ENCODE measurements at regions not wholly inside any gene's neighbourhood (a gene's known extent, or its start where the extent isn't known, plus 50 kb on each side); places are given as distances from the start of the nearest gene placed in this dataset.

- no peak for DNase-seq (ENCODE audit: low spot score)
Measured at GRCh38 chr12:126772171-126772864, 1494.7 kb upstream of the TMEM132C start.

GRCh38 chr12:126773012-126773411, 1494.0 kb upstream of the TMEM132C start:
- no peak for DNase-seq (ENCODE audit: low spot score)

GRCh38 chr12:126773491-126773890, 1493.5 kb upstream of the TMEM132C start:
- DNase-seq (ENCODE audit: low spot score): no peak

- no peak for DNase-seq (ENCODE audit: low spot score)
Measured at GRCh38 chr12:126776026-126776655, 1490.8 kb upstream of the TMEM132C start.

GRCh38 chr12:126780343-126780742, 1486.6 kb upstream of the TMEM132C start:
- no peak for DNase-seq (ENCODE audit: low spot score)

GRCh38 chr12:126781593-126781992, 1485.4 kb upstream of the TMEM132C start:
- no peak for DNase-seq (ENCODE audit: low spot score)

GRCh38 chr12:126782083-126782482, 1484.9 kb upstream of the TMEM132C start:
- no peak for DNase-seq (ENCODE audit: low spot score)

- DNase-seq (ENCODE audit: low spot score): peak; percentile 0
Measured at GRCh38 chr12:126784328-126784921, 1482.5 kb upstream of the TMEM132C start.

GRCh38 chr12:126789963-126790362, 1477.0 kb upstream of the TMEM132C start:
- DNase-seq (ENCODE audit: low spot score): no peak

- DNase-seq (ENCODE audit: low spot score): no peak
Measured at GRCh38 chr12:126791122-126791521, 1475.8 kb upstream of the TMEM132C start.

- DNase-seq (ENCODE audit: low spot score): no peak
Measured at GRCh38 chr12:126792411-126792810, 1474.6 kb upstream of the TMEM132C start.

- DNase-seq (ENCODE audit: low spot score): no peak
Measured at GRCh38 chr12:126797525-126797924, 1469.4 kb upstream of the TMEM132C start.

GRCh38 chr12:126798449-126798848, 1468.5 kb upstream of the TMEM132C start:
- DNase-seq (ENCODE audit: low spot score): no peak

GRCh38 chr12:126807312-126807865, 1459.6 kb upstream of the TMEM132C start:
- DNase-seq (ENCODE audit: low spot score): no peak

GRCh38 chr12:126811391-126811790, 1455.6 kb upstream of the TMEM132C start:
- no peak for DNase-seq (ENCODE audit: low spot score)

GRCh38 chr12:126819554-126819953, 1447.4 kb upstream of the TMEM132C start:
- DNase-seq (ENCODE audit: low spot score): no peak

GRCh38 chr12:126830778-126831680, 1435.9 kb upstream of the TMEM132C start:
- no peak for DNase-seq (ENCODE audit: low spot score)

GRCh38 chr12:126837697-126838096, 1429.3 kb upstream of the TMEM132C start:
- DNase-seq (ENCODE audit: low spot score): no peak

GRCh38 chr12:126843915-126844669, 1422.9 kb upstream of the TMEM132C start:
- DNase-seq (ENCODE audit: low spot score): no peak

GRCh38 chr12:126847005-126847629, 1419.9 kb upstream of the TMEM132C start:
- DNase-seq (ENCODE audit: low spot score): no peak

GRCh38 chr12:126855768-126856167, 1411.2 kb upstream of the TMEM132C start:
- DNase-seq (ENCODE audit: low spot score): no peak
